ENCODE measurements at regions not wholly inside any gene's neighbourhood (a gene's known extent, or its start where the extent isn't known, plus 50 kb on each side); places are given as distances from the start of the nearest gene placed in this dataset.

- DNase-seq (ENCODE audit: low spot score) = no peak
- no peak for TF ChIP-seq CTCF (IDR thresholded peaks at IDR 0.05; ENCODE audit: extremely low read depth, missing control alignments)
Measured at GRCh38 chr12:60930151-60930550, 1330.1 kb upstream of the USP15 start.

- no peak for DNase-seq (ENCODE audit: low spot score)
- TF ChIP-seq CTCF (IDR thresholded peaks at IDR 0.05; ENCODE audit: extremely low read depth, missing control alignments) = no peak
Measured at GRCh38 chr12:60935981-60936761, 1324.0 kb upstream of the USP15 start.

GRCh38 chr12:60947533-60947932 lies 1312.7 kb upstream of the USP15 start:
- no peak for TF ChIP-seq CTCF (IDR thresholded peaks at IDR 0.05; ENCODE audit: extremely low read depth, missing control alignments)
- DNase-seq (ENCODE audit: low spot score) = no peak

- no peak for DNase-seq (ENCODE audit: low spot score)
Measured at GRCh38 chr12:60967128-60967527, 1293.1 kb upstream of the USP15 start.

GRCh38 chr12:60977966-60978365 lies 1282.2 kb upstream of the USP15 start:
- no peak for TF ChIP-seq CTCF (IDR thresholded peaks at IDR 0.05; ENCODE audit: extremely low read depth, missing control alignments)
- no peak for DNase-seq (ENCODE audit: low spot score)

More at GRCh38 chr12:60967128-60967527, 1293.1 kb upstream of the USP15 start:
- TF ChIP-seq CTCF (IDR thresholded peaks at IDR 0.05; ENCODE audit: extremely low read depth, missing control alignments) = no peak

- DNase-seq (ENCODE audit: low spot score) = no peak
- TF ChIP-seq CTCF (IDR thresholded peaks at IDR 0.05; ENCODE audit: extremely low read depth, missing control alignments) = no peak
Measured at GRCh38 chr12:60980558-60980957, 1279.6 kb upstream of the USP15 start.

GRCh38 chr12:60981473-60981872 lies 1278.7 kb upstream of the USP15 start:
- TF ChIP-seq CTCF (IDR thresholded peaks at IDR 0.05; ENCODE audit: extremely low read depth, missing control alignments) = no peak
- DNase-seq (ENCODE audit: low spot score) = no peak

Measured in GM20000 (cell line).